ENCODE measurements at regions not wholly inside any gene's neighbourhood (a gene's known extent, or its start where the extent isn't known, plus 50 kb on each side); places are given as distances from the start of the nearest gene placed in this dataset.

- TF ChIP-seq CTCF (IDR thresholded peaks at IDR 0.05): no peak
- no peak for TF ChIP-seq POLR2AphosphoS5 (IDR thresholded peaks at IDR 0.05)
- TF ChIP-seq POLR2A (IDR thresholded peaks at IDR 0.05): no peak
These were observed 108.4 kb downstream of the IRX5 start for GRCh38 chr16:55039042-55039441.
